ENCODE measurements at regions not wholly inside any gene's neighbourhood (a gene's known extent, or its start where the extent isn't known, plus 50 kb on each side); places are given as distances from the start of the nearest gene placed in this dataset.

- TF ChIP-seq, protein P1, sequence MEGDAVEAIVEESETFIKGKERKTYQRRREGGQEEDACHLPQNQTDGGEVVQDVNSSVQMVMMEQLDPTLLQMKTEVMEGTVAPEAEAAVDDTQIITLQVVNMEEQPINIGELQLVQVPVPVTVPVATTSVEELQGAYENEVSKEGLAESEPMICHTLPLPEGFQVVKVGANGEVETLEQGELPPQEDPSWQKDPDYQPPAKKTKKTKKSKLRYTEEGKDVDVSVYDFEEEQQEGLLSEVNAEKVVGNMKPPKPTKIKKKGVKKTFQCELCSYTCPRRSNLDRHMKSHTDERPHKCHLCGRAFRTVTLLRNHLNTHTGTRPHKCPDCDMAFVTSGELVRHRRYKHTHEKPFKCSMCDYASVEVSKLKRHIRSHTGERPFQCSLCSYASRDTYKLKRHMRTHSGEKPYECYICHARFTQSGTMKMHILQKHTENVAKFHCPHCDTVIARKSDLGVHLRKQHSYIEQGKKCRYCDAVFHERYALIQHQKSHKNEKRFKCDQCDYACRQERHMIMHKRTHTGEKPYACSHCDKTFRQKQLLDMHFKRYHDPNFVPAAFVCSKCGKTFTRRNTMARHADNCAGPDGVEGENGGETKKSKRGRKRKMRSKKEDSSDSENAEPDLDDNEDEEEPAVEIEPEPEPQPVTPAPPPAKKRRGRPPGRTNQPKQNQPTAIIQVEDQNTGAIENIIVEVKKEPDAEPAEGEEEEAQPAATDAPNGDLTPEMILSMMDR (IDR thresholded peaks at IDR 0.05; ENCODE audit: low read depth, low read length, poor library complexity, severe bottlenecking) = no peak
- no peak for TF ChIP-seq EZH2phosphoT487 (IDR thresholded peaks at IDR 0.05; ENCODE audit: borderline replicate concordance, low read length)
These were observed 540.4 kb upstream of the DSEL start for GRCh38 chr18:68056936-68057335.
